OCI-LY7 (cell line): ENCODE measurements at regions not wholly inside any gene's neighbourhood (a gene's known extent, or its start where the extent isn't known, plus 50 kb on each side); places are given as distances from the start of the nearest gene placed in this dataset.

ENCODE experiments used
- BruUV-seq: library from RNA; stranded (reverse); fragments of 400-500 nt; replicated peaks from 2 replicates; lab custom pipeline; 2021; lab: Mats Ljungman, UMichigan
- CTCF ChIA-PET: fragments of 300-600 bp; sonication (Branson Sonifier 250); formaldehyde crosslinking; loops from one replicate; lab custom pipeline; 2022; ENCODE audit warnings: antibody characterized with exemption; ENCODE audit not compliant: unreplicated experiment; lab: Charles Lee
- POLR2A ChIA-PET: fragments of 300-600 bp; sonication (Branson Sonifier 250); formaldehyde crosslinking; loops from one replicate; lab custom pipeline; 2022; ENCODE audit warnings: antibody characterized with exemption; lab: Charles Lee
- DNase-seq: peaks from one replicate; pipeline ENCODE4 v3.0.0-alpha.2; 2015; ENCODE audit warnings: low spot score
- H2AFZ ChIP-seq: fragments of 200-600 bp; sonication (generic), shearing (Covaris generic); 2 replicates; pipeline ENCODE4 v1.6.1; 2014; ENCODE audit warnings: mild to moderate bottlenecking, antibody characterized with exemption, low read length, moderate library complexity
- H3K27ac ChIP-seq: fragments of 200-600 bp; sonication (generic); 2 replicates; pipeline ENCODE4 v1.5.1; 2014; ENCODE audit warnings: mixed run types, low read depth, mild to moderate bottlenecking, moderate library complexity, low read length, inconsistent platforms; ENCODE audit not compliant: poor library complexity, severe bottlenecking
- H3K36me3 ChIP-seq: fragments of 200-600 bp; sonication (generic); 2 replicates; pipeline ENCODE4 v1.6.1; 2014; ENCODE audit warnings: mild to moderate bottlenecking, antibody characterized with exemption, low read length, moderate library complexity, mixed read lengths; ENCODE audit not compliant: insufficient read depth
- H3K4me1 ChIP-seq: fragments of 200-600 bp; sonication (generic); 2 replicates; pipeline ENCODE4 v1.5.1; 2014; ENCODE audit warnings: mild to moderate bottlenecking, low read length; ENCODE audit not compliant: insufficient read depth, poor library complexity, severe bottlenecking
- H3K4me2 ChIP-seq: fragments of 200-600 bp; sonication (generic); 2 replicates; pipeline ENCODE4 v1.6.1; 2014; ENCODE audit warnings: mild to moderate bottlenecking, low read length
- H3K4me3 ChIP-seq: fragments of 200-600 bp; sonication (generic); 2 replicates; pipeline ENCODE4 v1.5.1; 2014; ENCODE audit warnings: mild to moderate bottlenecking, low read depth, low read length; ENCODE audit not compliant: poor library complexity, severe bottlenecking
- H3K79me2 ChIP-seq: fragments of 200-600 bp; sonication (generic); 2 replicates; pipeline ENCODE4 v1.6.1; 2016; ENCODE audit warnings: low read depth, mild to moderate bottlenecking, low read length, moderate library complexity, mixed read lengths; ENCODE audit not compliant: insufficient read depth
- H3K9me2 ChIP-seq: fragments of 200-600 bp; sonication (generic); 2 replicates; pipeline ENCODE4 v1.6.1; 2016; ENCODE audit warnings: mild to moderate bottlenecking, low read length, mixed read lengths; ENCODE audit not compliant: insufficient read depth
- H3K9me3 ChIP-seq: fragments of 200-600 bp; sonication (generic); 2 replicates; pipeline ENCODE4 v1.6.1; 2014; ENCODE audit warnings: mild to moderate bottlenecking, mixed run types, low read length, mixed read lengths
- H4K20me1 ChIP-seq: fragments of 200-600 bp; sonication (generic); 2 replicates; pipeline ENCODE4 v1.6.1; 2014; ENCODE audit warnings: mild to moderate bottlenecking, antibody characterized with exemption, low read length, moderate library complexity, mixed read lengths; ENCODE audit not compliant: insufficient read depth
- EZH2phosphoT487 ChIP-seq: fragments of 200-600 bp; sonication (generic); IDR thresholded peaks from 2 replicates; pipeline ENCODE4 v1.6.1; 2018; ENCODE audit warnings: low read depth, borderline replicate concordance, mild to moderate bottlenecking, mixed run types, antibody characterized with exemption, low read length, moderate library complexity, mixed read lengths
- intact Hi-C: fragments of 100-400 bp; cut with micrococcal nuclease; formaldehyde crosslinking; loops from one replicate; pipeline ENCODE4 v1.10.0; 2022; ENCODE audit not compliant: unreplicated experiment
- TF ChIP-seq, protein P1 (sequence below): fragments of 200-600 bp; sonication (generic); conservative IDR thresholded peaks from 2 replicates; pipeline ENCODE4 v1.5.1; 2014; ENCODE audit warnings: mild to moderate bottlenecking, antibody characterized with exemption, low read length, moderate library complexity, mixed read lengths

GRCh38 chr2:234661175-234661574 is 164.3 kb upstream of the ARL4C start:
- TF ChIP-seq EZH2phosphoT487: no peak
- TF ChIP-seq, protein P1, sequence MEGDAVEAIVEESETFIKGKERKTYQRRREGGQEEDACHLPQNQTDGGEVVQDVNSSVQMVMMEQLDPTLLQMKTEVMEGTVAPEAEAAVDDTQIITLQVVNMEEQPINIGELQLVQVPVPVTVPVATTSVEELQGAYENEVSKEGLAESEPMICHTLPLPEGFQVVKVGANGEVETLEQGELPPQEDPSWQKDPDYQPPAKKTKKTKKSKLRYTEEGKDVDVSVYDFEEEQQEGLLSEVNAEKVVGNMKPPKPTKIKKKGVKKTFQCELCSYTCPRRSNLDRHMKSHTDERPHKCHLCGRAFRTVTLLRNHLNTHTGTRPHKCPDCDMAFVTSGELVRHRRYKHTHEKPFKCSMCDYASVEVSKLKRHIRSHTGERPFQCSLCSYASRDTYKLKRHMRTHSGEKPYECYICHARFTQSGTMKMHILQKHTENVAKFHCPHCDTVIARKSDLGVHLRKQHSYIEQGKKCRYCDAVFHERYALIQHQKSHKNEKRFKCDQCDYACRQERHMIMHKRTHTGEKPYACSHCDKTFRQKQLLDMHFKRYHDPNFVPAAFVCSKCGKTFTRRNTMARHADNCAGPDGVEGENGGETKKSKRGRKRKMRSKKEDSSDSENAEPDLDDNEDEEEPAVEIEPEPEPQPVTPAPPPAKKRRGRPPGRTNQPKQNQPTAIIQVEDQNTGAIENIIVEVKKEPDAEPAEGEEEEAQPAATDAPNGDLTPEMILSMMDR: no peak
- no peak for DNase-seq
- no peaks in the 10 kb centered on the region for H3K9me2 ChIP-seq
- H3K79me2 ChIP-seq: no peaks in the 10 kb centered on the region
- no peaks in the 10 kb centered on the region for H3K36me3 ChIP-seq
- no peaks in the 10 kb centered on the region for H3K4me1 ChIP-seq
- intact Hi-C loops: no loop called here
- no peak overlapping the region for H3K4me3 ChIP-seq
- H3K27ac ChIP-seq: no peak overlapping the region
- no peaks in the 10 kb centered on the region for H4K20me1 ChIP-seq
- no peaks in the 10 kb centered on the region for H3K9me3 ChIP-seq
- CTCF ChIA-PET: no interaction called here
- H3K4me2 ChIP-seq: no peak overlapping the region
- H2AFZ ChIP-seq: no peak overlapping the region
- no TSS peak for BruUV-seq
- POLR2A ChIA-PET: interaction anchor here (0.6 kb wide), 1 partner anchor 52 kb away, joined by 3 read pairs; no protein-coding TSS in a partner anchor

- Histone ChIP-seq H3K9me3 (no peaks in the 10 kb centered on the region), H3K4me1 (no peaks in the 10 kb centered on the region), H3K36me3 (no peaks in the 10 kb centered on the region), H2AFZ (no peak overlapping the region), H3K4me3 (no peak overlapping the region), H3K79me2 (no peaks in the 10 kb centered on the region), H3K27ac (no peak overlapping the region), H3K9me2 (no peaks in the 10 kb centered on the region), H4K20me1 (no peaks in the 10 kb centered on the region), H3K4me2 (no peak overlapping the region)
- DNase-seq: no peak
- ChIA-PET CTCF (interaction anchor here (0.5 kb wide), 1 partner anchor 11 kb away, joined by 3 read pairs; no protein-coding TSS in a partner anchor), POLR2A (interaction anchor here (0.8 kb wide), 1 partner anchor 15 kb away, joined by 3 read pairs; no protein-coding TSS in a partner anchor)
- TF ChIP-seq, protein P1: no peak
- no peak for TF ChIP-seq EZH2phosphoT487
- intact Hi-C loops: no loop called here
- BruUV-seq: no TSS peak
Measured at GRCh38 chr2:234655706-234656105, 158.8 kb upstream of the ARL4C start.

- ChIA-PET CTCF (no interaction called here), POLR2A (interaction anchor here (0.7 kb wide), 1 partner anchor 1043 kb away, joined by 3 read pairs; no protein-coding TSS in a partner anchor)
- no peak overlapping the region for H2AFZ ChIP-seq
- no peaks in the 10 kb centered on the region for H3K4me1 ChIP-seq
- no peaks in the 10 kb centered on the region for H3K9me2 ChIP-seq
- no peaks in the 10 kb centered on the region for H4K20me1 ChIP-seq
- no peak overlapping the region for H3K4me3 ChIP-seq
- no peak overlapping the region for H3K27ac ChIP-seq
- no peaks in the 10 kb centered on the region for H3K36me3 ChIP-seq
- no peak for DNase-seq
- no peak overlapping the region for H3K4me2 ChIP-seq
- no peak for TF ChIP-seq EZH2phosphoT487
- TF ChIP-seq, protein P1: no peak
- intact Hi-C loops: no loop called here
- H3K9me3 ChIP-seq: no peaks in the 10 kb centered on the region
- no peaks in the 10 kb centered on the region for H3K79me2 ChIP-seq
- no TSS peak for BruUV-seq
Measured at GRCh38 chr2:234650911-234651310, 154.0 kb upstream of the ARL4C start.
